ENCODE measurements at regions not wholly inside any gene's neighbourhood (a gene's known extent, or its start where the extent isn't known, plus 50 kb on each side); places are given as distances from the start of the nearest gene placed in this dataset.

GRCh38 chr10:130236711-130237110, 100.5 kb downstream of the GLRX3 start:
- ATAC-seq (no peak), DNase-seq (ENCODE audit: low spot score) (no peak)
- TF ChIP-seq CREB1 (CRISPR knock-in tag; IDR thresholded peaks at IDR 0.05; ENCODE audit: low read depth) (no peak), ZNF114 (CRISPR knock-in tag; IDR thresholded peaks at IDR 0.05) (no peak), NANOG (IDR thresholded peaks at IDR 0.05; ENCODE audit: borderline replicate concordance) (no peak), ZNF331 (CRISPR knock-in tag; IDR thresholded peaks at IDR 0.05; ENCODE audit: low read depth) (no peak), EZH2phosphoT487 (IDR thresholded peaks at IDR 0.05; ENCODE audit: unreplicated experiment) (no peak), ZNF462 (CRISPR knock-in tag; IDR thresholded peaks at IDR 0.05) (no peak), JUNB (IDR thresholded peaks at IDR 0.05; ENCODE audit: unreplicated experiment) (no peak), ETS1 (IDR thresholded peaks at IDR 0.05) (no peak)
- Mint-ChIP-seq H3K27ac (no peak overlapping the region), H3K4me1 (no peaks in the 10 kb centered on the region), H3K9me3 (peaks cover 95% of the 10 kb centered on the region), H3K36me3 (ENCODE audit: low read depth) (peaks cover 27% of the 10 kb centered on the region), H3K27me3 (ENCODE audit: insufficient read depth, low read depth, poor library complexity) (no peaks in the 10 kb centered on the region), H3K4me3 (no peak overlapping the region)
- H3K4me3 ChIP-seq = no peak overlapping the region
- no peak overlapping the region for H3K27ac ChIP-seq (ENCODE audit: low read depth)
- H3K4me1 ChIP-seq (ENCODE audit: insufficient read depth) = no peaks in the 10 kb centered on the region
- no peak overlapping the region for H2AFZ ChIP-seq
- no peaks in the 10 kb centered on the region for H3K27me3 ChIP-seq (ENCODE audit: insufficient read depth)
- H3F3A ChIP-seq (replicated peaks; ENCODE audit: low read depth) = no peaks in the 10 kb centered on the region
- no peak overlapping the region for H3K4me2 ChIP-seq
- no peaks in the 10 kb centered on the region for H3K79me2 ChIP-seq (replicated peaks; ENCODE audit: insufficient read depth)
- H3K9me2 ChIP-seq (ENCODE audit: insufficient read depth) = no peaks in the 10 kb centered on the region
- H3K36me3 ChIP-seq (ENCODE audit: insufficient read depth) = no peaks in the 10 kb centered on the region
- H4K20me1 ChIP-seq (replicated peaks; ENCODE audit: insufficient read depth) = no peaks in the 10 kb centered on the region

Measured in GM23338 (cell line).